ENCODE measurements at regions not wholly inside any gene's neighbourhood (a gene's known extent, or its start where the extent isn't known, plus 50 kb on each side); places are given as distances from the start of the nearest gene placed in this dataset.
A peak's percentile ranks its signal among the peaks of the same experiment; 100 is the strongest.
"Not testable (repeated sequence)": the region's sequence is repeated elsewhere in the genome, so short reads cannot be mapped to it uniquely, and the experiment has no call there.

- peak; percentile 89 for ATAC-seq (ENCODE audit: low read depth)
Measured at GRCh38 chr15:66997212-66997611, 68.2 kb upstream of the SMAD3 start.

GRCh38 chr15:66998234-66998633 lies 67.2 kb upstream of the SMAD3 start:
- POLR2A ChIA-PET (ENCODE audit: unreplicated experiment); H3K9me1 ChIP-seq (ENCODE audit: insufficient read depth, low read length); ATAC-seq (ENCODE audit: low read depth); H4K20me1 ChIP-seq (ENCODE audit: insufficient read depth, low read length); H3K4me3 ChIP-seq (ENCODE audit: insufficient read depth, low read depth, low read length); DNase-seq; H3K4me2 ChIP-seq (ENCODE audit: low read depth, low read length); BruUV-seq (replicated peaks); H3K14ac ChIP-seq (replicated peaks; ENCODE audit: low read depth, low read length); H2AFZ ChIP-seq (replicated peaks; ENCODE audit: low read length, poor library complexity); H3K4ac ChIP-seq (ENCODE audit: low read depth, low read length); H3K4me1 ChIP-seq (ENCODE audit: control insufficient read depth, insufficient read depth, low read length); H3K9me3 ChIP-seq (ENCODE audit: control insufficient read depth, insufficient read depth, low read length); in situ Hi-C loops (cut with MboI; ENCODE audit: low sequenced_read_pairs); CTCF ChIA-PET; H3K27ac ChIP-seq (ENCODE audit: insufficient read depth, low read length); H2AK5ac ChIP-seq (ENCODE audit: low read depth, low read length); H3K56ac ChIP-seq (ENCODE audit: extremely low read depth, insufficient read depth, low read length); H2AK9ac ChIP-seq (replicated peaks; ENCODE audit: low read depth, low read length, poor library complexity); H3K79me1 ChIP-seq (ENCODE audit: low read depth in 1 of 2, low read length in 2 of 2); H3K18ac ChIP-seq (ENCODE audit: low read depth, low read length); H2BK15ac ChIP-seq (ENCODE audit: low read depth, low read length); H3K9ac ChIP-seq (ENCODE audit: low read depth, low read length); H4K91ac ChIP-seq (ENCODE audit: insufficient read depth, low read depth, low read length); H3K27me3 ChIP-seq (ENCODE audit: control insufficient read depth, insufficient read depth, low read length); H3K36me3 ChIP-seq (ENCODE audit: control insufficient read depth, insufficient read depth, low read length); H2BK5ac ChIP-seq (ENCODE audit: low read depth, low read length, poor library complexity, severe bottlenecking); H2BK20ac ChIP-seq (ENCODE audit: low read depth, low read length); intact Hi-C loops (cut with micrococcal nuclease); H4K8ac ChIP-seq (ENCODE audit: low read depth in 2 of 2, low read length in 2 of 2); H3K23ac ChIP-seq (ENCODE audit: low read depth, low read length); dilution Hi-C loops (cut with HindIII; ENCODE audit: low sequenced_read_pairs, unreplicated experiment); H2BK120ac ChIP-seq (ENCODE audit: low read depth, low read length); H4K5ac ChIP-seq (ENCODE audit: low read depth, low read length): not testable (repeated sequence)
- no CpG with 5 or more reads among the region's 1 CpG for WGBS, 2 experiments (ENCODE audit: extremely low coverage in 2 of 2, insufficient read length in 1 of 2)

More at GRCh38 chr15:66997212-66997611, 68.2 kb upstream of the SMAD3 start:
- H3K79me1 ChIP-seq (ENCODE audit: low read depth in 1 of 2, low read length in 2 of 2), result peaks cover 0 to 4% of the 10 kb centered on the region in 2 experiments; a peak in 1 of 4 replicates
- in situ Hi-C loops (cut with MboI; ENCODE audit: low sequenced_read_pairs) (no loop called here), dilution Hi-C loops (cut with HindIII; ENCODE audit: low sequenced_read_pairs, unreplicated experiment) (no loop called here), intact Hi-C loops (cut with micrococcal nuclease) (no loop called here)
- peak; percentile 80 for DNase-seq
- no peak overlapping the region for H3K27ac ChIP-seq (ENCODE audit: insufficient read depth, low read length)
- H3K23ac ChIP-seq (ENCODE audit: low read depth, low read length), result no peak overlapping the region
- no peak overlapping the region for H3K14ac ChIP-seq (replicated peaks; ENCODE audit: low read depth, low read length)
- TF ChIP-seq RCOR1 (IDR thresholded peaks at IDR 0.05; ENCODE audit: insufficient replicate concordance, low read length) (peak; percentile 39), FOS (IDR thresholded peaks at IDR 0.05; ENCODE audit: low read depth, low read length) (no peak), CEBPB (IDR thresholded peaks at IDR 0.05; ENCODE audit: low read depth, low read length) (peak; percentile 54), NFE2L2 (IDR thresholded peaks at IDR 0.05; ENCODE audit: low read depth, low read length) (no peak), RAD21 (IDR thresholded peaks at IDR 0.05; ENCODE audit: low read length) (peak; percentile 7; the same call in 1 of the 2 replicates)
- TF ChIP-seq, protein P1, sequence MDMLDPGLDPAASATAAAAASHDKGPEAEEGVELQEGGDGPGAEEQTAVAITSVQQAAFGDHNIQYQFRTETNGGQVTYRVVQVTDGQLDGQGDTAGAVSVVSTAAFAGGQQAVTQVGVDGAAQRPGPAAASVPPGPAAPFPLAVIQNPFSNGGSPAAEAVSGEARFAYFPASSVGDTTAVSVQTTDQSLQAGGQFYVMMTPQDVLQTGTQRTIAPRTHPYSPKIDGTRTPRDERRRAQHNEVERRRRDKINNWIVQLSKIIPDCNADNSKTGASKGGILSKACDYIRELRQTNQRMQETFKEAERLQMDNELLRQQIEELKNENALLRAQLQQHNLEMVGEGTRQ (IDR thresholded peaks at IDR 0.05; ENCODE audit: low read depth, low read length), result no peak
- ChIA-PET CTCF (no interaction called here), POLR2A (ENCODE audit: unreplicated experiment) (no interaction called here)
- H3K4me1 ChIP-seq (ENCODE audit: control insufficient read depth, insufficient read depth, low read length), result peaks cover 3% of the 10 kb centered on the region
- H4K91ac ChIP-seq (ENCODE audit: insufficient read depth, low read depth, low read length), result no peak overlapping the region
- H3K4ac ChIP-seq (ENCODE audit: low read depth, low read length), result no peak overlapping the region
- no peaks in the 10 kb centered on the region for H3K36me3 ChIP-seq (ENCODE audit: control insufficient read depth, insufficient read depth, low read length)
- H2BK15ac ChIP-seq (ENCODE audit: low read depth, low read length), result no peak overlapping the region
- H2BK120ac ChIP-seq (ENCODE audit: low read depth, low read length), result no peak overlapping the region
- no CpG with 5 or more reads among the region's 3 CpGs for WGBS, 2 experiments (ENCODE audit: extremely low coverage in 2 of 2, insufficient read length in 1 of 2)
- H2AFZ ChIP-seq (replicated peaks; ENCODE audit: low read length, poor library complexity), result no peak overlapping the region
- H3K4me3 ChIP-seq (ENCODE audit: insufficient read depth, low read depth, low read length), result no peak overlapping the region
- no peak overlapping the region for H4K5ac ChIP-seq (ENCODE audit: low read depth, low read length)
- peaks cover 5% of the 10 kb centered on the region for H3K9me1 ChIP-seq (ENCODE audit: insufficient read depth, low read length)
- no peak overlapping the region for H3K56ac ChIP-seq (ENCODE audit: extremely low read depth, insufficient read depth, low read length)
- H4K20me1 ChIP-seq (ENCODE audit: insufficient read depth, low read length), result no peaks in the 10 kb centered on the region
- H2BK20ac ChIP-seq (ENCODE audit: low read depth, low read length), result no peak overlapping the region
- H3K9ac ChIP-seq (ENCODE audit: low read depth, low read length), result no peak overlapping the region
- no peak overlapping the region for H3K18ac ChIP-seq (ENCODE audit: low read depth, low read length)
- H2AK5ac ChIP-seq (ENCODE audit: low read depth, low read length), result no peak overlapping the region
- no peak overlapping the region for H3K4me2 ChIP-seq (ENCODE audit: low read depth, low read length)
- BruUV-seq (replicated peaks), result no TSS peak
- H3K9me3 ChIP-seq (ENCODE audit: control insufficient read depth, insufficient read depth, low read length), result no peaks in the 10 kb centered on the region; the same call in 1 of the 2 replicates
- 0 out of 2 replicates have a peak, but pooled peaks cover 1% of the 10 kb centered on the region for H3K27me3 ChIP-seq (ENCODE audit: control insufficient read depth, insufficient read depth, low read length)
- no peak overlapping the region for H4K8ac ChIP-seq (ENCODE audit: low read depth in 2 of 2, low read length in 2 of 2)
- no peak overlapping the region for H2BK5ac ChIP-seq (ENCODE audit: low read depth, low read length, poor library complexity, severe bottlenecking)
- H2AK9ac ChIP-seq (replicated peaks; ENCODE audit: low read depth, low read length, poor library complexity), result no peak overlapping the region
